ENCODE measurements at regions not wholly inside any gene's neighbourhood (a gene's known extent, or its start where the extent isn't known, plus 50 kb on each side); places are given as distances from the start of the nearest gene placed in this dataset.

DNA sequence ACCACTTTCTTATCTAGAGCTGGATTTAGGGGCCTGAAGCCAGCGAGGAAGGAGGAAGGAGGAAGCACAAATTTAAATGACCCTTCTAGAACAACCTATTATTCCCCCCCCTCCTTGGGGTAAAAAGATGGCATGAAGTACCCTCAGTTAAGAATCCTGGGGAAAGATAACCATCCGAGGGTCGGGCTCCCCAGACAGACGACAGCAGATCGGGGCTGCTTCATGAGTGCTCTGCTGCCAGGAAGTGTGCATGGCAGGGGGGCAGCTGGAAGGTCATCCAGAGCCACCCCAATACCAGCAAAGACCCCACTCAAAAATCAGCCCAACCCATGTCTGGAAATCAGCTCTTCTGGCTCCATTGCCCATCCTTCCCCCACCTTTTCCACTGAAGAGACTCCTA is 207.5 kb downstream of the CTTN start:
- Histone ChIP-seq H3K27ac (ENCODE audit: low read depth, low read length) (no peak overlapping the region), H3K9me2 (replicated peaks; ENCODE audit: insufficient read depth, low read length) (no peaks in the 10 kb centered on the region), H3K27me3 (ENCODE audit: low read length) (no peaks in the 10 kb centered on the region), H3K9me3 (ENCODE audit: insufficient read depth, low read length) (no peaks in the 10 kb centered on the region), H3K9ac (ENCODE audit: low read length) (no peak overlapping the region), H4K20me1 (ENCODE audit: low read depth, low read length) (no peaks in the 10 kb centered on the region), H3K79me2 (ENCODE audit: insufficient read depth, low read length) (no peaks in the 10 kb centered on the region), H3K36me3 (ENCODE audit: low read length) (no peaks in the 10 kb centered on the region), H2AFZ (ENCODE audit: low read depth, low read length, severe bottlenecking) (no peak overlapping the region), H3F3A (ENCODE audit: insufficient read depth) (no peaks in the 10 kb centered on the region), H3K4me2 (ENCODE audit: low read depth, low read length, poor library complexity, severe bottlenecking) (no peak overlapping the region), H3K4me3 (ENCODE audit: insufficient read depth, low read length, poor library complexity, severe bottlenecking) (no peak overlapping the region)
- no peak for TF ChIP-seq EZH2phosphoT487 (conservative IDR thresholded peaks at IDR 0.05; ENCODE audit: low read length)
- TF ChIP-seq, protein P1, sequence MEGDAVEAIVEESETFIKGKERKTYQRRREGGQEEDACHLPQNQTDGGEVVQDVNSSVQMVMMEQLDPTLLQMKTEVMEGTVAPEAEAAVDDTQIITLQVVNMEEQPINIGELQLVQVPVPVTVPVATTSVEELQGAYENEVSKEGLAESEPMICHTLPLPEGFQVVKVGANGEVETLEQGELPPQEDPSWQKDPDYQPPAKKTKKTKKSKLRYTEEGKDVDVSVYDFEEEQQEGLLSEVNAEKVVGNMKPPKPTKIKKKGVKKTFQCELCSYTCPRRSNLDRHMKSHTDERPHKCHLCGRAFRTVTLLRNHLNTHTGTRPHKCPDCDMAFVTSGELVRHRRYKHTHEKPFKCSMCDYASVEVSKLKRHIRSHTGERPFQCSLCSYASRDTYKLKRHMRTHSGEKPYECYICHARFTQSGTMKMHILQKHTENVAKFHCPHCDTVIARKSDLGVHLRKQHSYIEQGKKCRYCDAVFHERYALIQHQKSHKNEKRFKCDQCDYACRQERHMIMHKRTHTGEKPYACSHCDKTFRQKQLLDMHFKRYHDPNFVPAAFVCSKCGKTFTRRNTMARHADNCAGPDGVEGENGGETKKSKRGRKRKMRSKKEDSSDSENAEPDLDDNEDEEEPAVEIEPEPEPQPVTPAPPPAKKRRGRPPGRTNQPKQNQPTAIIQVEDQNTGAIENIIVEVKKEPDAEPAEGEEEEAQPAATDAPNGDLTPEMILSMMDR (IDR thresholded peaks at IDR 0.05; ENCODE audit: insufficient read depth, low read length, poor library complexity, severe bottlenecking): no peak

DNA sequence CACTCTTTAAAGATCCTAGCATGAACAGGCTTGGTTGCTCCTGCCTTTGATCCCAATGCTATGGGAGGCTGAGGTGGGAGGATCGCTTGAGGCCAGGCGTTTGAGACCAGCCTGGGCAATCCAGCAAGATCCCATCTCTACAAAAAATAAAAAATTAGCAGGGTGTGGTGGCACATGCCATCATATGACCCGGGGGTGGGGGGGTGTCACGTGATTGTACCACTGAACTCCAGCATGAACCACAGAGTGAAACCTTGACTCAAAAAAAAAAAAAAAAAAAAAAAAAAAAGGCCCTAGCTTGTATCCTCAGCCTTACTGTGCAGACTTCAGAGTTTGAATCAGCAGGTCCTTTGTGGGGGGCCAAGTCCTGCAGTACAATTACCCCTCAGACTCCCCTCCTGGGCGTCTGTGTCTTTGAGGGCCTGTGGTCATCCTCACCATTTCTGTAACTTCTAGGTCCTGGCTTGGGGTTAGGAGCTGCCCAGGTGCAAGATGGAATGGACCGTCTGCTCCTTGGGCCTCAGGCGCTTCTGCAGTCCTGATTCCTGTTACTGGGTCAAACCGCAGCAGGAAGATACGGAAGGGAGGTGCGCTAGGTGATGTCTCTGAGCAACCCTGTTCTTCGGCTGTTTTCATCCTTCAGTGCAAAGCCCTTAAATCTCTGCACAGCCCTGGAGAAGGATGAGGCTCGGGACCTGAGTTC is 208.1 kb downstream of the CTTN start:
- H3K27ac ChIP-seq (ENCODE audit: low read depth, low read length): no peak overlapping the region
- TF ChIP-seq, protein P1 (IDR thresholded peaks at IDR 0.05; ENCODE audit: insufficient read depth, low read length, poor library complexity, severe bottlenecking): no peak
- no peak for TF ChIP-seq EZH2phosphoT487 (conservative IDR thresholded peaks at IDR 0.05; ENCODE audit: low read length)
- no peak overlapping the region for H2AFZ ChIP-seq (ENCODE audit: low read depth, low read length, severe bottlenecking)
- H3K9me2 ChIP-seq (replicated peaks; ENCODE audit: insufficient read depth, low read length): no peaks in the 10 kb centered on the region
- no peak overlapping the region for H3K4me3 ChIP-seq (ENCODE audit: insufficient read depth, low read length, poor library complexity, severe bottlenecking)
- no peaks in the 10 kb centered on the region for H3K36me3 ChIP-seq (ENCODE audit: low read length)
- no peaks in the 10 kb centered on the region for H3F3A ChIP-seq (ENCODE audit: insufficient read depth)
- no peaks in the 10 kb centered on the region for H3K79me2 ChIP-seq (ENCODE audit: insufficient read depth, low read length)
- no peaks in the 10 kb centered on the region for H3K9me3 ChIP-seq (ENCODE audit: insufficient read depth, low read length)
- no peaks in the 10 kb centered on the region for H4K20me1 ChIP-seq (ENCODE audit: low read depth, low read length)
- H3K4me2 ChIP-seq (ENCODE audit: low read depth, low read length, poor library complexity, severe bottlenecking): no peak overlapping the region
- no peaks in the 10 kb centered on the region for H3K27me3 ChIP-seq (ENCODE audit: low read length)
- no peak overlapping the region for H3K9ac ChIP-seq (ENCODE audit: low read length)

DNA sequence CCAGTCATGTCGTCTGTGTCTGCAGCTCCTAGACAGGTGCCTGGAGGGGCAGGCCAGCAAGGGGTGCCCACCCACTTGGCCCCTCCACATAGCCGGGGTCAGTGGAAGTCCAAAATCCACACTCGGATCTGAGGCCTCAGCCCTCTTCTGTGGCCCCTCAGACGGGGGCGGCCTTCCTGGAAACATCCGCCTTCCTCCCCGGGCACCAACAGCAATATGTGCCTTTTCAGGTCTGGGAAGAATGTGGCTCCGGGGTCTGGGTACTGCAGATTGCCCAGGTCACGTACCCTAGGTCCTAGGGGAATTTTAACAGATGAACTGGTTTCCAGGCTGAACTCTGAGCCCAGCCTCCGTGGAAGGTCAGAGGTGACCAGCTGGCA is 208.6 kb downstream of the CTTN start:
- Histone ChIP-seq H3K9me2 (replicated peaks; ENCODE audit: insufficient read depth, low read length) (no peaks in the 10 kb centered on the region), H3K27ac (ENCODE audit: low read depth, low read length) (no peak overlapping the region), H3F3A (ENCODE audit: insufficient read depth) (no peaks in the 10 kb centered on the region), H4K20me1 (ENCODE audit: low read depth, low read length) (no peaks in the 10 kb centered on the region), H3K4me2 (ENCODE audit: low read depth, low read length, poor library complexity, severe bottlenecking) (no peak overlapping the region), H3K27me3 (ENCODE audit: low read length) (no peaks in the 10 kb centered on the region), H3K9me3 (ENCODE audit: insufficient read depth, low read length) (no peaks in the 10 kb centered on the region), H3K4me3 (ENCODE audit: insufficient read depth, low read length, poor library complexity, severe bottlenecking) (no peak overlapping the region), H3K9ac (ENCODE audit: low read length) (no peak overlapping the region), H3K79me2 (ENCODE audit: insufficient read depth, low read length) (no peaks in the 10 kb centered on the region), H2AFZ (ENCODE audit: low read depth, low read length, severe bottlenecking) (no peak overlapping the region), H3K36me3 (ENCODE audit: low read length) (no peaks in the 10 kb centered on the region)
- TF ChIP-seq EZH2phosphoT487 (conservative IDR thresholded peaks at IDR 0.05; ENCODE audit: low read length): no peak
- TF ChIP-seq, protein P1 (IDR thresholded peaks at IDR 0.05; ENCODE audit: insufficient read depth, low read length, poor library complexity, severe bottlenecking): no peak
